DMS53 (cell line): ENCODE measurements at regions not wholly inside any gene's neighbourhood (a gene's known extent, or its start where the extent isn't known, plus 50 kb on each side); places are given as distances from the start of the nearest gene placed in this dataset.
"Not testable (repeated sequence)": the region's sequence is repeated elsewhere in the genome, so short reads cannot be mapped to it uniquely, and the experiment has no call there.

ENCODE experiments used
- DNase-seq: peaks from one replicate; lab custom pipeline; 2025; lab: John Stamatoyannopoulos, UW

- DNase-seq: no peak
Measured at GRCh38 chr14:88064841-88065240, 59.9 kb downstream of the GPR65 start.

DNA sequence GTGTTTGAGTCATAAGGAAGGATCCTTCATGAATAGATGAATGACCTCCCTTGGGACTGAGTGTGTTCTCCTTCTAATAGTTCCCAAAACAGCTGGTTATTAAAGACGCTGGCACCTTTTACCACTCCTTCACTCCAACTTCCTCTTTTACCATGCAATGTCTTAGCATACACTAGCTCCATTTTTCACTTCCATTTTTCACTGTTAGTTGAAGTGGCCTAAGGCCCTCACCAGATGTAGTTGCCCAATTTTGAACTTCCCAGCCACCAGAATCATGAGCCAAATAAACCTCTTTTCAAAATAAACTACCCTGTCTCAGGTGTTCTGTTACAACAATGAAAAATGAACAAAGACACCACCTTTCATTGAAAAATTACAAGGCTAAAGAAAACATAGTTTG is 64.7 kb downstream of the GPR65 start:
- no peak for DNase-seq

GRCh38 chr14:88075269-88075981 is 70.5 kb downstream of the GPR65 start:
- peak; percentile 19 for DNase-seq

DNA sequence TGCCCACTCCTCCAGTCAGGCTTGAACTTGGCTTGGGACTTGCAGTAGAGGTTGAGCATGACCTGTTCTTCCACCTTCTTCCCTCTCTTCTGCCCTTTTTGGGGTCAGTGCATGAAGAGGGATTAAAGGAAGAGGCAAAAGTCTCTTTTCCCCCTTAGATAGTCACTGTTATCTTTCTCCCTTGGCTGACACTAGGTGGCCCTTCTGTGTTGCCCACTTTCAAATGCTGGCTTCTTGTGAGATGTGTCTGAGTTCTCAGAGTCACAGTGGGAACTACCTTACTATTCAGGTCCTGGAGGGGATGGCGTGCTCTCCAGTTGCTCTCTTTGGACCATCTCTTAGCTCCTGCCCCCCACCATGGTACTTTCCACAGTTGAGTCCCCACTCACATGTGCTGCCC is 73.6 kb downstream of the GPR65 start:
- no peak for DNase-seq

GRCh38 chr14:88079624-88080023 is 74.7 kb downstream of the GPR65 start:
- no peak for DNase-seq

DNA sequence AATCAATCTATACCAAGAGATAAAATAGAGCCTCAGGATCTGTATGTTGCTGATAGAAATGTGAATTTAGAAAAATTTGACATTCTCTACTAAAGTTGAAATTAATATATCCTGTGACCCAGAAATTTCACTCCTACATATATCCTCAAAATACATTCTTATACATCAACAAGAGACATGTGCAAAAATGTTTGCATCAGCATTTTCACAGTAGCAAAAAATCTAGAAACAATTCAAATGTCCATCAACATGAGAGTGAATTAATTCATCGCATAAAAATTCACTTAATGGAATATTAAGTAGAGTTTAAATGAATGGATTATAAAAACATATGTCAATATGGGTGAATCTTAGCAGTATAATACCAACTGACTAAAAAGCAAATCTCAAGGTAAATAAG is 80.8 kb downstream of the GPR65 start:
- no peak for DNase-seq

DNA sequence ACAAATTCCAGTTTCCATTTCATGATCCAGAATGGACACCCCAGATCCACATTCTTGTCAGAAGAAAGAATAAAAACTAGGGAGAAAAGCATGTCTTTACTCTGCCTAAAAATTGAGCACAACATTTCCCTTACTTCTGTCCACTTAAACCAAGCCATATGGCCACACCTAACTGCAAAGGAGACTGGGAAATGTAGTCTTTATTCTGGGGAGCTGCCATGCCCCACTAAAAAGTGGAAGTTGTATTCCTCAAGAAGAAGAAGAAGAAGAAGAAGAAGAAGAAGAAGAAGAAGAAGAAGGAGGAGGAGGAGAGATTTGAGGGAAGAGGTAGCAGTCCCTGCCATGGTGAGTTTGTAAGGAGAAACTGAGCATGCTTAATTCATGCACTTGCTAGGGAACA is 84.5 kb downstream of the GPR65 start:
- no peak for DNase-seq

DNA sequence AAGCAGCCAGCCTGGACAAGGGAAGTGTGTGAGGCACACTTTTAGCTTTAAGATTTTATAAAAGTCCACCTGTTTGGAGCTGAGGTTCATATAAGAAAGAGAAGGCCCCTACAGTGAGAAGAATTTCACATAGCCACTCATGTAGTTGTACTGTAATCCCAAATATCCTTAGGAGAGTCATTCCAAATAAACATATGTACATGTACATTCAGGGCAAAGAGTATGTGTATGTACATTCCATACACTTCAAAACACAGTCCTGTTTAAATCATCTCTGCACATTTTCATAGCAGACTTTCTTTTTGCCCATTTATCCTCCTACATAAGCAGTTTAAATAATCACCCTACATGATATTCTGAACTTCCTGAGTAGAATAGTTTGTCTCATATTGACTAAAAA is 87.6 kb downstream of the GPR65 start:
- no peak for DNase-seq

GRCh38 chr14:88095791-88096190 is 90.9 kb downstream of the GPR65 start:
- no peak for DNase-seq

DNA sequence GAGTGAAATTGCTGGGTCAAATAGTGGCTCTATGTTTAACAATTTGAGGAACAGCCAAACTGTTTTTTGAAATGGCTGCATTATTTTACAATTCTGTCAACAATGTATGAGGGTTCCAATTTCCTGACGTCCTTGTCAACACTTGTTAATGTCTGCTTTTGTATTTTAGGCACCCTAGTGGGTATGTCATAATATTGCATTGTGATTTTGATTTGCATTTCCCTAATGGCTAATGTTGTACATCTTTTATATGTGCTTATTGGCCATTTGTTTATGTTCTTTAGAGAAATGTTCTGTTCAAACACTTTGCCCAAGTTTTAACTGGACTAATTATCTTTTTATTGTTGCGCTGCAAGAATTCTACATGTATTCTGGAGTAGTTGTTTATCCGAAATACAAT is 93.2 kb downstream of the GPR65 start:
- no peak for DNase-seq

DNA sequence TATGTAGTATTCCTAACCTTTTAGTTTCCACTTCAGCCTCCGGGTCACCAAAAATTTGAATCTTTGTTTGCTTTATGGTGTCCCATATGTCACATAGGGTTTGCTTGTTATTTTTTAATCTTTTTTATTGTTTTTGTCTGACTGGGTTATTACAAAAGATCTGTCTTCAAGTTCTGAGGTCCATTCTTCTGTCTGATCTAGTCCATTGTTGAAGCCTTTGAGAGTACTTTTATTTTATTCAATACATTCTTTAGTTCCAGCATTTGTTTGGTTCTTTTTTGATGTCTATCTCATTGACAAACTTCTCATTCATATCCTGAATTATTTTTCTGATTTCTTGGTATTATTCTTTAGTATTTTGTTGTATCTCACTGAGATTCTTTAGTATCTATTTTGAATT is 99.8 kb downstream of the GPR65 start:
- no peak for DNase-seq

DNA sequence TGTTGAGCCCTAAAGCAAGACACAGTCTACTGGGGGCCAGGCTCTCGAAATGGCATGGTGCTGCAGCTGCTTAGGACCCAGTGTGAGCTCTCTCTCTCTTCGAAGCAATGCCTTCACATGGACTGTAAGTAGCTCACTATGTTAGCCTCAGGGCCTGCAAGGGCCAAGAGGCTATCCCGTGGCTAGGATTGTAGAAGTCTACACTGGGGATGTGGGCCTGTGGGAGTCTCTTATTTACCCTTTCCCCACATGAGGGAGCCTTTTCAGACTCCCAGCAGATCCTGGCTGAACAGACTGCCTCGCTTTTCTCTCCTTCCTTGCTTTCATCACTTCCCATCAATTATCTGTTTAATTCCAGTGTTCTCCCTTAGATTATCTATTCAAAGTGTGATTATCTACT is 101.4 kb downstream of the GPR65 start:
- DNase-seq: no peak

- not testable (repeated sequence) for DNase-seq
Measured at GRCh38 chr14:88127669-88128068, 122.7 kb downstream of the GPR65 start.

- DNase-seq: no peak
Measured at GRCh38 chr14:88128816-88129215, 123.9 kb downstream of the GPR65 start.

DNA sequence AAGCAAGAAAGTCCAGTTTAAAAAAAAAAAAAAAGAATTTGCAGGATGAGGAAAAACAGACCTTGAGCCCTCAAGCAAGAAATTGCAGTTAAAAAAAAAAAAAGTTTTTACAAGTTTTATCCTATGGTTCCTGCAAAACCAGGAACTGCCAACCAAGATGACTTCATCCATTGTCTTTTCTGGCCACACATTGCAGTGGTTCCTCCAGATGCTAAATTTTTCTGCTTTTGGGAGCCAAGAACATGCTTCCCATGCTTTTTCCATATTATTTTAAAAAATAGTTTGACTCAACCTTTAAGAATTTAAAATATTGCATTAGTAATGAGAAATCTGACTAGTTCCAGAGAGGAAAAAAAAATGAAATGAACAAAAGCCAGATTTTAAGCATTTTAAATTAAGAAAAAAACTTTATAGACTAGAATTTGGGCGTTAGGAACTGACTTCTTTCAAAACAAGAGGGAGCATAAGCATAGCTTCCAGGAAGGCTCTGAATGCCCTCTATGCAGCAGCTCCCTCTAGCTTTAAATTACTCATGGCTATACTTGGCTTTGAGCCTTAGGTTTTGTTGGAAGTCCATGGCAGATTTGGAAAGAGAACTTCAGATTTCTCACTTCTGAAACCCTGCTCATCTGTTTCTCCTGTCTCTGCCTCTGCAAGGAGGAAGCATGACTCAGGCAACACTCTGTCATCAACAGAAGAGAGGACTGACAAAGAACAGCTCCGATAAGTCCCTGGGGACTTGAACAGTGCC is 124.5 kb downstream of the GPR65 start:
- peak; percentile 17 for DNase-seq

DNA sequence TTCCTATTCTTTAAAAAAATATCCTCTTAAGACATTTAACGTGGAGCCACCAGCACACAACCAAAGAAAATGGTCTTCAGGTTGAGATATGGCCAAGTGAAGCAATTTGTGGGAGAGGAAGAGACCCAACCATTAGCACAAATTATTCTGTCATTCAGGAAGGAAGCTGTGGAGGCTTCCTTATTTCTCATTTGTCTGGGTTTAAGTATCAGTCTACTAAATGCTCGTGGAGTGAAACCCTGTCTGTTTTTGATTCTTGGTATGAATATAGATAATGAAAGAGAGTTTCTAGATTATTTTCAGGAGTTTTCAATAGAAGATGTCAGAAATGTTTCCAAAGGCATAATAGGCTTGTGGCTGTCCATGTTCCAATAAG is 125.1 kb downstream of the GPR65 start:
- DNase-seq: no peak
